Nephron progenitor cell (in vitro differentiated cells): ENCODE measurements at regions not wholly inside any gene's neighbourhood (a gene's known extent, or its start where the extent isn't known, plus 50 kb on each side); places are given as distances from the start of the nearest gene placed in this dataset.
A peak's percentile ranks its signal among the peaks of the same experiment; 100 is the strongest.

Source experiments
- DNase-seq: peaks from one replicate; pipeline ENCODE4 v3.0.0; 2021
- H3K27ac Mint-ChIP-seq: 2 replicates; pipeline ENCODE4 v1.8.0; 2021; ENCODE audit warnings: mild to moderate bottlenecking, moderate library complexity, mixed read lengths
- H3K27me3 Mint-ChIP-seq: 2 replicates; pipeline ENCODE4 v1.8.0; 2021; ENCODE audit warnings: mild to moderate bottlenecking, low read depth, mixed read lengths; ENCODE audit not compliant: poor library complexity
- H3K36me3 Mint-ChIP-seq: 2 replicates; pipeline ENCODE4 v1.8.0; 2021; ENCODE audit warnings: low read depth, mixed read lengths
- H3K4me1 Mint-ChIP-seq: 2 replicates; pipeline ENCODE4 v1.8.0; 2021; ENCODE audit warnings: mixed read lengths
- H3K4me3 Mint-ChIP-seq: 2 replicates; pipeline ENCODE4 v1.8.0; 2021; ENCODE audit warnings: mild to moderate bottlenecking, moderate library complexity, mixed read lengths
- H3K9me3 Mint-ChIP-seq: 2 replicates; pipeline ENCODE4 v1.8.0; 2021; ENCODE audit warnings: mild to moderate bottlenecking, moderate library complexity, mixed read lengths
- TF ChIP-seq, protein P1 (sequence below): fragments of 200-600 bp; sonication (generic); IDR thresholded peaks from 2 replicates; pipeline ENCODE4 v1.5.0; 2021; ENCODE audit warnings: antibody characterized with exemption

DNA sequence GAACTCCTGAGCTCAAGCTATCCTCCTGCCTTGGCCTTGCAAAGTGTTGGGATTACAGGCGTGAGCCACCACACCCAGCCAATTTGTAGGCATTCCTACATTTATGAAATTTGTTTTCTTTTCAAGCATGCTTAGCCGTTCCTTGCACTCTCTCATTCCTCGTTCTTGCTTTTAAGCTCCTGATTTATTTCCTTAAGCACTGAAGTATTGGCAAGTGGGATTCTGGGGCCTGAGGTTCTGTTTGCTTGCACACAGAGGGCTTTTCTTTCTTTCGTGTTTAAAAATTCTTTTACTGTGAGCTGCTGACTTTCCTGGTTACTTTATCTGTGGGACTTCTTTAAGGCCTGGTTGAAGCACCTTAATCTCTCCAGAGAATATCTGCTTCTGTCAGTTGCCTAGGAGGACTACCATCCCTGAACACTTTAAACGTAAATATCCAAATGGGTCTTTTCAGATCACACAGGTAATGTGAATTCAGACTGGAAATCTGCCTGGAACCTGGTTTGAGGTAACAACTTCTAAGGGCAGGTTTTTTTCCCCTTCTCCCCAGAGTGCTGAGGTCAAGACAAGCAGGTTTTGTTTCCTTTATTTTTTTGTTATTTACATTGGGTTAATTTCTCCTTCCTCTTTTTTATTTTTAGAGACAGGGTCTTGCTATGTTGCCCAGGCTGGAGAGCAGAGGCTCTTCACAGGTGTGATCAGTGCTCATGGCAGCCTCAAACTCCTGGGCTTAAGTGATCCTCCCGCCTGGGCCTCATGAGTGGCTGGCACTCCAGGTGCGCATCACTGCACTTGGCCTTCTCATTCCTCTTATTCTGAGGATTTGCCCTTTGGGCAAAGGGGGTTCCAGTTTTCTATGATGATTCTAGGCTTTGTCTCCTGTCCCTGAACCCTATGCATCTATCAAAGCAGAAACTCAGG lies 102.9 kb downstream of the PFKFB3 start:
- Mint-ChIP-seq H3K4me1 (peaks cover 23% of the 10 kb centered on the region), H3K36me3 (peaks cover 16% of the 10 kb centered on the region), H3K9me3 (peaks cover 21% of the 10 kb centered on the region), H3K4me3 (no peak overlapping the region), H3K27me3 (peaks cover 5% of the 10 kb centered on the region), H3K27ac (peak overlapping the region; percentile 46)
- DNase-seq: no peak
- TF ChIP-seq, protein P1, sequence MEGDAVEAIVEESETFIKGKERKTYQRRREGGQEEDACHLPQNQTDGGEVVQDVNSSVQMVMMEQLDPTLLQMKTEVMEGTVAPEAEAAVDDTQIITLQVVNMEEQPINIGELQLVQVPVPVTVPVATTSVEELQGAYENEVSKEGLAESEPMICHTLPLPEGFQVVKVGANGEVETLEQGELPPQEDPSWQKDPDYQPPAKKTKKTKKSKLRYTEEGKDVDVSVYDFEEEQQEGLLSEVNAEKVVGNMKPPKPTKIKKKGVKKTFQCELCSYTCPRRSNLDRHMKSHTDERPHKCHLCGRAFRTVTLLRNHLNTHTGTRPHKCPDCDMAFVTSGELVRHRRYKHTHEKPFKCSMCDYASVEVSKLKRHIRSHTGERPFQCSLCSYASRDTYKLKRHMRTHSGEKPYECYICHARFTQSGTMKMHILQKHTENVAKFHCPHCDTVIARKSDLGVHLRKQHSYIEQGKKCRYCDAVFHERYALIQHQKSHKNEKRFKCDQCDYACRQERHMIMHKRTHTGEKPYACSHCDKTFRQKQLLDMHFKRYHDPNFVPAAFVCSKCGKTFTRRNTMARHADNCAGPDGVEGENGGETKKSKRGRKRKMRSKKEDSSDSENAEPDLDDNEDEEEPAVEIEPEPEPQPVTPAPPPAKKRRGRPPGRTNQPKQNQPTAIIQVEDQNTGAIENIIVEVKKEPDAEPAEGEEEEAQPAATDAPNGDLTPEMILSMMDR: no peak

DNA sequence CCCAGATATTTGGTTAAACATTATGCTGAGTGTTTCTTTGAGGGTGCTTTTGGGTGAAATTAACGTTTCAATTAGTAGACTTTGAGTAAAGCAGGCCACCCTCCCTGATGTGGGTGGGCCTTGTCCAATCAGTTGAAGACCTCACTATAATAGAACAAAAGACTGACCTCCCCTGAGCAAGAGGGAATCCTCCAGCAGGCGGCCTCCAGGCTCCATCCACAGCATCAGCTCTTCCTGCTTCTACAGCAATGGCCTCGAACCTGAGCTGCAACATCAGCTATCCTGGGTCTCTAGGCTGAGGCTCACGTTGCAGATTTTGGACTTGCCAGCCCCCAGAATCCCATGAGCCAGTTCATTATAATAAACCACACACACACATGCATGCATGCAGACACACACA lies 104.2 kb downstream of the PFKFB3 start:
- no peak for DNase-seq
- Mint-ChIP-seq H3K4me1 (peaks cover 15% of the 10 kb centered on the region), H3K36me3 (peaks cover 16% of the 10 kb centered on the region), H3K4me3 (no peak overlapping the region), H3K27ac (no peak overlapping the region), H3K27me3 (peaks cover 5% of the 10 kb centered on the region), H3K9me3 (peaks cover 21% of the 10 kb centered on the region)
- TF ChIP-seq, protein P1: no peak

DNA sequence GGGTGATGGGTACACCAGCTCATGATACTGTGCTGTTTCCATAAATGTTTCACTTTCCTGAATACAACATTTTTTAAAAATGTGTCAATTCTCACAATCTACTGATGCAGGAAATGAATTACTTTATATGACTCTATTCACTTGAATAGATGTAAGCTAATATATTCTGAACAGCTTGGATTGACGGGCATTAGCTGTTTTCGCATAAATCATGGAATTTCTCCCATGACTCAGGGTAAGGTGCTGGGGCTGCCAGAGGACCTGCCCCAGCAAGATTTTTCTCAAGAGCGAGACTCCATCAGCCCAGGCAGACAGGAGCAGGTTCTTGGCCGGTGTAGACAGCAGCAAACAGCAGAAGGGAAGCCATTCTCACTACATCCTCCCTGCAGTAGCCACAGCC lies 107.1 kb downstream of the PFKFB3 start:
- Mint-ChIP-seq H3K36me3 (peaks cover 8% of the 10 kb centered on the region), H3K9me3 (peaks cover 21% of the 10 kb centered on the region)
- DNase-seq: no peak

DNA sequence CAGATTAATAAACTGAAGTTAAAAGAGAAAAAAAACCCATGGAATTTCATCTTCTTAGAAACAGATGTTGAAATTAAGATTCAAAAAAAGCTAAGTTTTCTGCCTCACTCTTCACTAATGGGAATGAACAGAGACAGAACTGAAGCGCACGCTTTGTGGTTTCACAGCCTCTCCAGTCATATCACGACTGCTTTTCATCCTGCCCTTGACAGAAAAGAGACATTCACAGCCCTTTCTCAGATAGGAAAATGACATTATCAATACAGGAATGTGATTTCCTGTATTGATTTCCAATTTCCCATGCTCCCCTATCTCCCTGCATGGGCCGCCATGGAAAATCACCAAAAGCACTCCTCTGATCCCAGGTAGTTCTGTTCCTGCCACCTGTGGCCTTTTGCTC lies 108.2 kb downstream of the PFKFB3 start:
- TF ChIP-seq, protein P1: no peak
- peaks cover 21% of the 10 kb centered on the region for H3K9me3 Mint-ChIP-seq
- peaks cover 8% of the 10 kb centered on the region for H3K36me3 Mint-ChIP-seq
- no peak overlapping the region for H3K4me3 Mint-ChIP-seq
- peaks cover 19% of the 10 kb centered on the region for H3K27me3 Mint-ChIP-seq
- DNase-seq: no peak
- no peak overlapping the region for H3K27ac Mint-ChIP-seq
- H3K4me1 Mint-ChIP-seq: peaks cover 15% of the 10 kb centered on the region

More for the DNA sequence above, 107.1 kb downstream of the PFKFB3 start:
- TF ChIP-seq, protein P1: no peak
- peaks cover 15% of the 10 kb centered on the region for H3K27me3 Mint-ChIP-seq
- H3K4me3 Mint-ChIP-seq: no peak overlapping the region
- H3K27ac Mint-ChIP-seq: no peak overlapping the region
- peaks cover 23% of the 10 kb centered on the region for H3K4me1 Mint-ChIP-seq

- TF ChIP-seq, protein P1: no peak
- Mint-ChIP-seq H3K9me3 (peaks cover 12% of the 10 kb centered on the region), H3K4me1 (peaks cover 14% of the 10 kb centered on the region), H3K27ac (no peak overlapping the region), H3K4me3 (no peak overlapping the region), H3K36me3 (peaks cover 8% of the 10 kb centered on the region), H3K27me3 (peaks cover 22% of the 10 kb centered on the region)
- DNase-seq: no peak
Observed at GRCh38 chr10:6311700-6312330, 109.1 kb downstream of the PFKFB3 start.
